H9 (cell line): ENCODE measurements at regions not wholly inside any gene's neighbourhood (a gene's known extent, or its start where the extent isn't known, plus 50 kb on each side); places are given as distances from the start of the nearest gene placed in this dataset.

Source experiments
- DNase-seq: peaks from one replicate; pipeline ENCODE4 v3.0.0-alpha.2; 2017
- H2AFZ ChIP-seq: one replicate; pipeline ENCODE4 v1.6.1; 2013; ENCODE audit warnings: mild to moderate bottlenecking, low read length, control low read depth, moderate library complexity
- H2AK5ac ChIP-seq: 2 replicates; pipeline ENCODE4 v1.6.1; 2013; ENCODE audit warnings: low read length, control low read depth, mixed read lengths; ENCODE audit not compliant: insufficient read length
- H2BK120ac ChIP-seq: one replicate; pipeline ENCODE4 v1.6.1; 2013; ENCODE audit warnings: low read depth, mild to moderate bottlenecking, low read length, control low read depth, inconsistent platforms; ENCODE audit not compliant: poor library complexity, severe bottlenecking
- H2BK12ac ChIP-seq: 2 replicates; pipeline ENCODE4 v1.6.1; 2013; ENCODE audit warnings: low read length, control low read depth, mixed read lengths, low read depth; ENCODE audit not compliant: insufficient read length
- H2BK15ac ChIP-seq: 2 replicates; pipeline ENCODE4 v1.6.1; 2013; ENCODE audit warnings: low read depth, low read length, control low read depth
- H2BK20ac ChIP-seq: one replicate; pipeline ENCODE4 v1.6.1; 2013; ENCODE audit warnings: low read depth, mild to moderate bottlenecking, low read length, control low read depth, inconsistent platforms; ENCODE audit not compliant: poor library complexity, severe bottlenecking
- H2BK5ac ChIP-seq: 2 replicates; pipeline ENCODE4 v1.6.1; 2013; ENCODE audit warnings: low read length, control low read depth, mixed read lengths; ENCODE audit not compliant: insufficient read length
- H3K14ac ChIP-seq: 2 replicates; pipeline ENCODE4 v1.6.1; 2013; ENCODE audit warnings: low read length, control low read depth; ENCODE audit not compliant: insufficient read depth
- H3K18ac ChIP-seq: 2 replicates; pipeline ENCODE4 v1.6.1; 2013; ENCODE audit warnings: low read depth, mild to moderate bottlenecking, mixed read lengths, low read length, control low read depth; ENCODE audit not compliant: insufficient read length
- H3K23ac ChIP-seq: 2 replicates; pipeline ENCODE4 v1.6.1; 2013; ENCODE audit warnings: low read length, control low read depth, mixed read lengths, low read depth; ENCODE audit not compliant: insufficient read length
- H3K23me2 ChIP-seq: 2 replicates; pipeline ENCODE4 v1.6.1; 2013; ENCODE audit warnings: low read depth, mild to moderate bottlenecking, mixed read lengths, low read length, control low read depth; ENCODE audit not compliant: insufficient read length, poor library complexity, severe bottlenecking
- H3K27ac ChIP-seq: 2 replicates; pipeline ENCODE4 v1.5.1; 2013; ENCODE audit warnings: low read length, control low read depth, mixed read lengths, low read depth; ENCODE audit not compliant: insufficient read length
- H3K27me3 ChIP-seq: 2 replicates; pipeline ENCODE4 v1.6.1; 2013; ENCODE audit warnings: low read length, control low read depth, inconsistent platforms; ENCODE audit not compliant: insufficient read depth
- H3K4ac ChIP-seq: 2 replicates; pipeline ENCODE4 v1.6.1; 2013; ENCODE audit warnings: low read depth, mild to moderate bottlenecking, control low read depth, inconsistent platforms, low read length, moderate library complexity
- H3K4me1 ChIP-seq: 2 replicates; pipeline ENCODE4 v1.6.1; 2013; ENCODE audit warnings: low read length, control low read depth, inconsistent platforms; ENCODE audit not compliant: insufficient read depth
- H3K4me2 ChIP-seq: 2 replicates; pipeline ENCODE4 v1.6.1; 2013; ENCODE audit warnings: low read length, control low read depth, mixed read lengths; ENCODE audit not compliant: insufficient read length, insufficient read depth
- H3K56ac ChIP-seq: 2 replicates; pipeline ENCODE4 v1.6.1; 2013; ENCODE audit warnings: low read depth, mild to moderate bottlenecking, mixed read lengths, low read length, control low read depth; ENCODE audit not compliant: insufficient read length
- H3K79me1 ChIP-seq: 2 replicates; pipeline ENCODE4 v1.6.1; 2013; ENCODE audit warnings: low read depth, mild to moderate bottlenecking, moderate library complexity, low read length, control low read depth, inconsistent platforms; ENCODE audit not compliant: insufficient read depth, poor library complexity, severe bottlenecking
- H3K79me2 ChIP-seq: 2 replicates; pipeline ENCODE4 v1.6.1; 2013; ENCODE audit warnings: low read length, control low read depth, inconsistent platforms; ENCODE audit not compliant: insufficient read depth
- H3K9ac ChIP-seq: 2 replicates; pipeline ENCODE4 v1.6.1; 2013; ENCODE audit warnings: low read length, control low read depth, mixed read lengths; ENCODE audit not compliant: insufficient read length; ENCODE audit errors: extremely low read depth
- H3K9me3 ChIP-seq: one replicate; pipeline ENCODE4 v1.6.1; 2013; ENCODE audit warnings: low read depth, low read length, inconsistent platforms; ENCODE audit not compliant: control insufficient read depth
- H3T11ph ChIP-seq: one replicate; pipeline ENCODE4 v1.6.1; 2013; ENCODE audit warnings: mild to moderate bottlenecking, low read length, control low read depth, inconsistent platforms
- H4K20me1 ChIP-seq: one replicate; pipeline ENCODE4 v1.6.1; 2013; ENCODE audit not compliant: control insufficient read depth, insufficient read length, insufficient read depth
- H4K5ac ChIP-seq: 2 replicates; pipeline ENCODE4 v1.6.1; 2013; ENCODE audit warnings: low read depth, mild to moderate bottlenecking, mixed read lengths, low read length, control low read depth; ENCODE audit not compliant: insufficient read length
- H4K8ac ChIP-seq: replicated peaks from 2 replicates; pipeline ENCODE4 v1.6.1; 2013; ENCODE audit warnings: low read length, control low read depth, mixed read lengths, low read depth; ENCODE audit not compliant: insufficient read length
- H4K91ac ChIP-seq: 2 replicates; pipeline ENCODE4 v1.6.1; 2013; ENCODE audit warnings: low read depth, mild to moderate bottlenecking, moderate library complexity, mixed read lengths, low read length, control low read depth; ENCODE audit not compliant: insufficient read length
- H3K27ac Mint-ChIP-seq, 3 experiments: 2 replicates in 2 of 3; 3 replicates in 1 of 3; pipeline ENCODE4 v1.8.0; 2020 to 2021; ENCODE audit warnings: mixed read lengths in 3 of 3, mild to moderate bottlenecking in 1 of 3, moderate library complexity in 1 of 3
- H3K27me3 Mint-ChIP-seq: 2 replicates; pipeline ENCODE4 v1.8.0; 2021; ENCODE audit warnings: low read depth, mild to moderate bottlenecking, moderate library complexity, mixed read lengths
- H3K36me3 Mint-ChIP-seq, 3 experiments: 2 replicates in 2 of 3; 3 replicates in 1 of 3; pipeline ENCODE4 v1.8.0; 2020 to 2021; ENCODE audit warnings: low read depth in 3 of 3, mixed read lengths in 3 of 3; ENCODE audit not compliant: insufficient read depth in 1 of 3
- H3K4me1 Mint-ChIP-seq, 2 experiments: 2 replicates each; pipeline ENCODE4 v1.8.0; 2020; ENCODE audit warnings: mixed read lengths in 2 of 2
- H3K4me3 Mint-ChIP-seq, 2 experiments: 2 replicates in 1 of 2; 3 replicates in 1 of 2; pipeline ENCODE4 v1.8.0; 2020 to 2021; ENCODE audit warnings: mild to moderate bottlenecking in 2 of 2, mixed read lengths in 2 of 2, moderate library complexity in 1 of 2
- H3K9me3 Mint-ChIP-seq, 2 experiments: 2 replicates in 1 of 2; 3 replicates in 1 of 2; pipeline ENCODE4 v1.8.0; 2020; ENCODE audit warnings: mild to moderate bottlenecking in 2 of 2, mixed read lengths in 2 of 2, moderate library complexity in 1 of 2
- CTCF ChIP-seq: fragments of 200-600 bp; sonication (generic); conservative IDR thresholded peaks from 3 replicates; pipeline ENCODE4 v1.8.0; 2021; ENCODE audit warnings: antibody characterized with exemption, mild to moderate bottlenecking
- WGBS: extraction: QIAGEN DNeasy Blood & Tissue Kit; methylation state at CpG from one replicate; pipeline ENCODE4 v1.1.7; 2013; ENCODE audit warnings: missing lambda C conversion rate, low lambda C conversion rate, mixed read lengths; ENCODE audit not compliant: insufficient read length; ENCODE audit errors: extremely low coverage; 5-methylcytosine and 5-hydroxymethylcytosine counted together

DNA sequence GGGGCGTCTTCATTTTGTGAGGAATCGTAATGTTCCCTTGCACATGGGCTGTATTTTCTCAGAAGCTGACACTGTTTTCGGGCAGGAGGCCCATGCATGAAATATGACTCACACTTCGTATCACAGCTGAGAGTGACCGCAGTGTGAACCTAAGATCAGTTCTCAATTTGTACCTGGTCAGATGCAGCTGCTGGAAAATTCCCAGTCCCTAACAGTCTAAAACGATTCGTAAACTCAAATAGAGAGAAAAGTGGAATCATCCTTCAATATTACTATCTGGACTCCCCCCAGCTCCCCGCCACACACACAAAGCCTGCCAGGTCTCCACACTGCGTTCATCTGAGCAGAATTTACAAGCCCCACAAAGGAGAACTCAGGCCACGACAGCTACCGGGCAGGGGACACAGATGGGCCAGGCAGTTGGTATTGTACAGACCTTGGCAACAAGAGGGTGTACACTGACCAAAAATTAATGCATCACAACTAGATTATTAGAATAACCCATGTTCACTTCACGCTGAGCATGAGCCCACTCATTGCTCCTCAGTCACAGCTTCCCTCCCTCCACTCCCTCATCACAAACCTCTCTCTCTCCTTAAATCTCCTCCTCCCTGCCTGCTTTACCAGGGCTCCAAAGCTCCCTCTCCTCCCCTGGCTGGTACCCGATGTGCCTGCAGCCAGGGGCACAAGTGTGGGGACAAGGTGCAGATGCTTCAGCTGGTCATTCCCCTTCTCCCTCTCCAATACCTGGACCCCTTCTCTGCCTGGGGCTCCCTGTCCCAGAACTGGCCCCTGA, 488.4 kb downstream of the PREX1 start:
- TF ChIP-seq CTCF, result no peak
- Mint-ChIP-seq H3K27ac (0 out of 7 replicates have a peak overlapping the region, but pooled peaks of 1 of the 3 experiments have one; percentile 31), H3K4me1 (peaks cover 21 to 34% of the 10 kb centered on the region in 2 experiments), H3K4me3 (no peak overlapping the region), H3K27me3 (peaks cover 7% of the 10 kb centered on the region), H3K9me3 (peaks cover 0 to 3% of the 10 kb centered on the region in 2 experiments; a peak in 2 of 5 replicates), H3K36me3 (no peaks in the 10 kb centered on the region)
- Histone ChIP-seq H3K23me2 (no peaks in the 10 kb centered on the region), H4K20me1 (no peaks in the 10 kb centered on the region), H4K8ac (no peak overlapping the region), H3K9me3 (no peaks in the 10 kb centered on the region), H3K18ac (no peak overlapping the region), H2BK20ac (no peak overlapping the region), H3K14ac (no peak overlapping the region; the same call in 1 of the 2 replicates), H2BK15ac (no peak overlapping the region), H2BK120ac (no peak overlapping the region), H3K4me2 (no peak overlapping the region), H4K5ac (no peak overlapping the region), H3K79me2 (no peaks in the 10 kb centered on the region), H3K27me3 (no peaks in the 10 kb centered on the region), H3K79me1 (no peaks in the 10 kb centered on the region), H2AFZ (no peak overlapping the region), H3K23ac (no peak overlapping the region), H3K27ac (no peak overlapping the region), H2BK12ac (no peak overlapping the region), H2AK5ac (no peak overlapping the region), H3K4ac (no peak overlapping the region), H3K4me1 (0 out of 2 replicates have a peak, but pooled peaks cover 2% of the 10 kb centered on the region), H2BK5ac (no peak overlapping the region), H3K56ac (no peak overlapping the region), H3K9ac (no peak overlapping the region), H4K91ac (no peak overlapping the region), H3T11ph (no peak overlapping the region)
- no CpG with 5 or more reads among the region's 13 CpGs for WGBS
- DNase-seq, result no peak
